GM12801 (cell line): ENCODE measurements at regions not wholly inside any gene's neighbourhood (a gene's known extent, or its start where the extent isn't known, plus 50 kb on each side); places are given as distances from the start of the nearest gene placed in this dataset.

ENCODE experiments used
- TF ChIP-seq, protein P1 (sequence below): IDR thresholded peaks from one replicate; pipeline ENCODE4 v1.5.1; 2011; ENCODE audit warnings: control low read depth; ENCODE audit not compliant: insufficient read length; ENCODE audit errors: extremely low read depth

- TF ChIP-seq, protein P1, sequence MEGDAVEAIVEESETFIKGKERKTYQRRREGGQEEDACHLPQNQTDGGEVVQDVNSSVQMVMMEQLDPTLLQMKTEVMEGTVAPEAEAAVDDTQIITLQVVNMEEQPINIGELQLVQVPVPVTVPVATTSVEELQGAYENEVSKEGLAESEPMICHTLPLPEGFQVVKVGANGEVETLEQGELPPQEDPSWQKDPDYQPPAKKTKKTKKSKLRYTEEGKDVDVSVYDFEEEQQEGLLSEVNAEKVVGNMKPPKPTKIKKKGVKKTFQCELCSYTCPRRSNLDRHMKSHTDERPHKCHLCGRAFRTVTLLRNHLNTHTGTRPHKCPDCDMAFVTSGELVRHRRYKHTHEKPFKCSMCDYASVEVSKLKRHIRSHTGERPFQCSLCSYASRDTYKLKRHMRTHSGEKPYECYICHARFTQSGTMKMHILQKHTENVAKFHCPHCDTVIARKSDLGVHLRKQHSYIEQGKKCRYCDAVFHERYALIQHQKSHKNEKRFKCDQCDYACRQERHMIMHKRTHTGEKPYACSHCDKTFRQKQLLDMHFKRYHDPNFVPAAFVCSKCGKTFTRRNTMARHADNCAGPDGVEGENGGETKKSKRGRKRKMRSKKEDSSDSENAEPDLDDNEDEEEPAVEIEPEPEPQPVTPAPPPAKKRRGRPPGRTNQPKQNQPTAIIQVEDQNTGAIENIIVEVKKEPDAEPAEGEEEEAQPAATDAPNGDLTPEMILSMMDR, result no peak
Measured at GRCh38 chr10:6958254-6958653, 378.2 kb upstream of the PRKCQ start.

GRCh38 chr10:6957851-6958250 lies 377.8 kb upstream of the PRKCQ start:
- TF ChIP-seq, protein P1, result no peak

DNA sequence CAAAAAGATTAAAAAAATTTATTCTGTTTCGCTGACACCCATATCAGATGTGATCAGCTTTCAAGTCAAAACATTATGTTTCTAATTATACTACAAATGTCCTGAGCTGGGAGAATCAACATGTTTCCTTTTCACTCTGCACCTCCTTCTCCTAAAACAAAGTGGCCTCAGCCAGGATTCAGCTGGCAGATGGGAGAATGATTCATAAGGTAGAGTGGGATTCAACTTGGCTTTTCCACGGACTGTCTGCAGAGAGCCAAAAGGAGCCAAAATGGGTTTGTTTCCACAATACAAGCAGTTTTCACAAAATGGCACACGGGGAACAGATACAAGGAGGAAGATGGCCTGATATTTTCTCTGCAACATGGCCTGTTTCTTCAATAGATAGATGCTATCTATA lies 376.5 kb upstream of the PRKCQ start:
- TF ChIP-seq, protein P1, result no peak

- TF ChIP-seq, protein P1, result no peak
Measured at GRCh38 chr10:6953271-6953801, 373.3 kb upstream of the PRKCQ start.

- TF ChIP-seq, protein P1, result no peak
Measured at GRCh38 chr10:6951732-6952131, 371.7 kb upstream of the PRKCQ start.

GRCh38 chr10:6950133-6950532 lies 370.1 kb upstream of the PRKCQ start:
- TF ChIP-seq, protein P1, result no peak

DNA sequence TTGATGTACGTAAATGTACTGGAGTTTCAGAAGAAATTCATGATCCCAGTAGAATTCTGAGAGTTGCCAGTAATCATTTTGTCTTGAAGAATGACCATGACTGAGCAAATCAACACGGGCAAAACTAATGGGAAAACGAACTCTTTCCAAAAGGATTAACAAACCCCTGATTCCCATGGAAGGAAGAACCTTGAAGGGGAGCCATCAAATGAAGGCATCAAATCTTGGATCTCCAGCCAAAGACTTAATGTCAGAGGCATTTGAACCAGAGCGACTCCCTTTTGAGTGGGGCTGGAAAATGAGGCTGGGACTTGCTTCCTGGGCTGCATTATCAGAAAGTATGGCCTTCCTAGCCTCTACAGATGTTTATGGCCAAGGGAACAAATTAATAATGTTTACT lies 364.4 kb upstream of the PRKCQ start:
- TF ChIP-seq, protein P1, result no peak

GRCh38 chr10:6938384-6938783 lies 358.3 kb upstream of the PRKCQ start:
- TF ChIP-seq, protein P1, result no peak
